H9 (cell line): ENCODE measurements at regions not wholly inside any gene's neighbourhood (a gene's known extent, or its start where the extent isn't known, plus 50 kb on each side); places are given as distances from the start of the nearest gene placed in this dataset.

Experiments
- DNase-seq: peaks from one replicate; pipeline ENCODE4 v3.0.0-alpha.2; 2017
- H2AFZ ChIP-seq: one replicate; pipeline ENCODE4 v1.6.1; 2013; ENCODE audit warnings: mild to moderate bottlenecking, low read length, control low read depth, moderate library complexity
- H2AK5ac ChIP-seq: 2 replicates; pipeline ENCODE4 v1.6.1; 2013; ENCODE audit warnings: low read length, control low read depth, mixed read lengths; ENCODE audit not compliant: insufficient read length
- H2BK120ac ChIP-seq: one replicate; pipeline ENCODE4 v1.6.1; 2013; ENCODE audit warnings: low read depth, mild to moderate bottlenecking, low read length, control low read depth, inconsistent platforms; ENCODE audit not compliant: poor library complexity, severe bottlenecking
- H2BK12ac ChIP-seq: 2 replicates; pipeline ENCODE4 v1.6.1; 2013; ENCODE audit warnings: low read length, control low read depth, mixed read lengths, low read depth; ENCODE audit not compliant: insufficient read length
- H2BK15ac ChIP-seq: 2 replicates; pipeline ENCODE4 v1.6.1; 2013; ENCODE audit warnings: low read depth, low read length, control low read depth
- H2BK20ac ChIP-seq: one replicate; pipeline ENCODE4 v1.6.1; 2013; ENCODE audit warnings: low read depth, mild to moderate bottlenecking, low read length, control low read depth, inconsistent platforms; ENCODE audit not compliant: poor library complexity, severe bottlenecking
- H2BK5ac ChIP-seq: 2 replicates; pipeline ENCODE4 v1.6.1; 2013; ENCODE audit warnings: low read length, control low read depth, mixed read lengths; ENCODE audit not compliant: insufficient read length
- H3K14ac ChIP-seq: 2 replicates; pipeline ENCODE4 v1.6.1; 2013; ENCODE audit warnings: low read length, control low read depth; ENCODE audit not compliant: insufficient read depth
- H3K18ac ChIP-seq: 2 replicates; pipeline ENCODE4 v1.6.1; 2013; ENCODE audit warnings: low read depth, mild to moderate bottlenecking, mixed read lengths, low read length, control low read depth; ENCODE audit not compliant: insufficient read length
- H3K23ac ChIP-seq: 2 replicates; pipeline ENCODE4 v1.6.1; 2013; ENCODE audit warnings: low read length, control low read depth, mixed read lengths, low read depth; ENCODE audit not compliant: insufficient read length
- H3K23me2 ChIP-seq: 2 replicates; pipeline ENCODE4 v1.6.1; 2013; ENCODE audit warnings: low read depth, mild to moderate bottlenecking, mixed read lengths, low read length, control low read depth; ENCODE audit not compliant: insufficient read length, poor library complexity, severe bottlenecking
- H3K27ac ChIP-seq: 2 replicates; pipeline ENCODE4 v1.5.1; 2013; ENCODE audit warnings: low read length, control low read depth, mixed read lengths, low read depth; ENCODE audit not compliant: insufficient read length
- H3K27me3 ChIP-seq: 2 replicates; pipeline ENCODE4 v1.6.1; 2013; ENCODE audit warnings: low read length, control low read depth, inconsistent platforms; ENCODE audit not compliant: insufficient read depth
- H3K4ac ChIP-seq: 2 replicates; pipeline ENCODE4 v1.6.1; 2013; ENCODE audit warnings: low read depth, mild to moderate bottlenecking, control low read depth, inconsistent platforms, low read length, moderate library complexity
- H3K4me1 ChIP-seq: 2 replicates; pipeline ENCODE4 v1.6.1; 2013; ENCODE audit warnings: low read length, control low read depth, inconsistent platforms; ENCODE audit not compliant: insufficient read depth
- H3K4me2 ChIP-seq: 2 replicates; pipeline ENCODE4 v1.6.1; 2013; ENCODE audit warnings: low read length, control low read depth, mixed read lengths; ENCODE audit not compliant: insufficient read length, insufficient read depth
- H3K56ac ChIP-seq: 2 replicates; pipeline ENCODE4 v1.6.1; 2013; ENCODE audit warnings: low read depth, mild to moderate bottlenecking, mixed read lengths, low read length, control low read depth; ENCODE audit not compliant: insufficient read length
- H3K79me1 ChIP-seq: 2 replicates; pipeline ENCODE4 v1.6.1; 2013; ENCODE audit warnings: low read depth, mild to moderate bottlenecking, moderate library complexity, low read length, control low read depth, inconsistent platforms; ENCODE audit not compliant: insufficient read depth, poor library complexity, severe bottlenecking
- H3K79me2 ChIP-seq: 2 replicates; pipeline ENCODE4 v1.6.1; 2013; ENCODE audit warnings: low read length, control low read depth, inconsistent platforms; ENCODE audit not compliant: insufficient read depth
- H3K9ac ChIP-seq: 2 replicates; pipeline ENCODE4 v1.6.1; 2013; ENCODE audit warnings: low read length, control low read depth, mixed read lengths; ENCODE audit not compliant: insufficient read length; ENCODE audit errors: extremely low read depth
- H3K9me3 ChIP-seq: one replicate; pipeline ENCODE4 v1.6.1; 2013; ENCODE audit warnings: low read depth, low read length, inconsistent platforms; ENCODE audit not compliant: control insufficient read depth
- H3T11ph ChIP-seq: one replicate; pipeline ENCODE4 v1.6.1; 2013; ENCODE audit warnings: mild to moderate bottlenecking, low read length, control low read depth, inconsistent platforms
- H4K20me1 ChIP-seq: one replicate; pipeline ENCODE4 v1.6.1; 2013; ENCODE audit not compliant: control insufficient read depth, insufficient read length, insufficient read depth
- H4K5ac ChIP-seq: 2 replicates; pipeline ENCODE4 v1.6.1; 2013; ENCODE audit warnings: low read depth, mild to moderate bottlenecking, mixed read lengths, low read length, control low read depth; ENCODE audit not compliant: insufficient read length
- H4K8ac ChIP-seq: replicated peaks from 2 replicates; pipeline ENCODE4 v1.6.1; 2013; ENCODE audit warnings: low read length, control low read depth, mixed read lengths, low read depth; ENCODE audit not compliant: insufficient read length
- H4K91ac ChIP-seq: 2 replicates; pipeline ENCODE4 v1.6.1; 2013; ENCODE audit warnings: low read depth, mild to moderate bottlenecking, moderate library complexity, mixed read lengths, low read length, control low read depth; ENCODE audit not compliant: insufficient read length
- H3K27ac Mint-ChIP-seq, 3 experiments: 2 replicates in 2 of 3; 3 replicates in 1 of 3; pipeline ENCODE4 v1.8.0; 2020 to 2021; ENCODE audit warnings: mixed read lengths in 3 of 3, mild to moderate bottlenecking in 1 of 3, moderate library complexity in 1 of 3
- H3K27me3 Mint-ChIP-seq: 2 replicates; pipeline ENCODE4 v1.8.0; 2021; ENCODE audit warnings: low read depth, mild to moderate bottlenecking, moderate library complexity, mixed read lengths
- H3K36me3 Mint-ChIP-seq, 3 experiments: 2 replicates in 2 of 3; 3 replicates in 1 of 3; pipeline ENCODE4 v1.8.0; 2020 to 2021; ENCODE audit warnings: low read depth in 3 of 3, mixed read lengths in 3 of 3; ENCODE audit not compliant: insufficient read depth in 1 of 3
- H3K4me1 Mint-ChIP-seq, 2 experiments: 2 replicates each; pipeline ENCODE4 v1.8.0; 2020; ENCODE audit warnings: mixed read lengths in 2 of 2
- H3K4me3 Mint-ChIP-seq, 2 experiments: 2 replicates in 1 of 2; 3 replicates in 1 of 2; pipeline ENCODE4 v1.8.0; 2020 to 2021; ENCODE audit warnings: mild to moderate bottlenecking in 2 of 2, mixed read lengths in 2 of 2, moderate library complexity in 1 of 2
- H3K9me3 Mint-ChIP-seq, 2 experiments: 2 replicates in 1 of 2; 3 replicates in 1 of 2; pipeline ENCODE4 v1.8.0; 2020; ENCODE audit warnings: mild to moderate bottlenecking in 2 of 2, mixed read lengths in 2 of 2, moderate library complexity in 1 of 2
- CTCF ChIP-seq: fragments of 200-600 bp; sonication (generic); conservative IDR thresholded peaks from 3 replicates; pipeline ENCODE4 v1.8.0; 2021; ENCODE audit warnings: antibody characterized with exemption, mild to moderate bottlenecking
- WGBS: extraction: QIAGEN DNeasy Blood & Tissue Kit; methylation state at CpG from one replicate; pipeline ENCODE4 v1.1.7; 2013; ENCODE audit warnings: missing lambda C conversion rate, low lambda C conversion rate, mixed read lengths; ENCODE audit not compliant: insufficient read length; ENCODE audit errors: extremely low coverage; 5-methylcytosine and 5-hydroxymethylcytosine counted together

DNA sequence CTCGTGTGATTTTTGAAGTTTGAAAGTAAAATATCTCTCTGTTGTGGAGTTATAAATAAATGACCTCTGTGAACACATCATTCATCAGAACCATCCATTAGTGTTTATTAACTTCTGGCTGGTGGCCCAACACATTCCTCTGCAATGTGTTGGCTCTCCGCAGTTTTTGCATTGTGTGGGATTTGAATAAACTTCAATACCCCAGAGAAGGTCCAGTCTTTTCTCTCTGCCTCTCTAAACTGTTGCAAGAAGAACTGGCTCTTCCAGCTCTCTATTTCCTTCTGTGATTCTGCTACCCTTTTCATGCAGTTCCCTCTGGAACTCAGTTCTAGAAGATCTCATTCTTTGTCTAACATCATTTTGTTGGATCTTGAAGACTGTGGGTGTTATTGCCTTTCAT lies 125.0 kb upstream of the ARHGAP42 start:
- H3K27ac Mint-ChIP-seq = no peak overlapping the region
- H2BK20ac ChIP-seq = no peak overlapping the region
- no peak overlapping the region for H2BK5ac ChIP-seq
- H4K20me1 ChIP-seq = no peaks in the 10 kb centered on the region
- H3K4me1 Mint-ChIP-seq = peaks cover 10 to 15% of the 10 kb centered on the region in 2 experiments
- no peaks in the 10 kb centered on the region for H3K79me1 ChIP-seq
- no peaks in the 10 kb centered on the region for H3K4me1 ChIP-seq
- no peak for DNase-seq
- no peak overlapping the region for H3K4me2 ChIP-seq
- H3K4me3 Mint-ChIP-seq = no peak overlapping the region
- no peak overlapping the region for H3K9ac ChIP-seq
- H3K18ac ChIP-seq = no peak overlapping the region
- H3K27me3 ChIP-seq = no peaks in the 10 kb centered on the region
- H3T11ph ChIP-seq = no peak overlapping the region
- no CpG with 5 or more reads among the region's 2 CpGs for WGBS
- H2BK15ac ChIP-seq = no peak overlapping the region
- no peak overlapping the region for H2BK12ac ChIP-seq
- H2AFZ ChIP-seq = no peak overlapping the region
- no peak overlapping the region for H3K14ac ChIP-seq
- no peaks in the 10 kb centered on the region for H3K9me3 ChIP-seq
- H4K5ac ChIP-seq = no peak overlapping the region
- H3K36me3 Mint-ChIP-seq = no peaks in the 10 kb centered on the region
- H4K8ac ChIP-seq = no peak overlapping the region
- H3K27ac ChIP-seq = no peak overlapping the region
- no peak overlapping the region for H2AK5ac ChIP-seq
- H3K79me2 ChIP-seq = no peaks in the 10 kb centered on the region
- no peak overlapping the region for H3K23ac ChIP-seq
- no peak overlapping the region for H3K56ac ChIP-seq
- H4K91ac ChIP-seq = no peak overlapping the region
- H3K9me3 Mint-ChIP-seq = no peaks in the 10 kb centered on the region
- no peak overlapping the region for H2BK120ac ChIP-seq
- no peak for TF ChIP-seq CTCF
- no peaks in the 10 kb centered on the region for H3K27me3 Mint-ChIP-seq
- H3K23me2 ChIP-seq = no peaks in the 10 kb centered on the region
- no peak overlapping the region for H3K4ac ChIP-seq
